GM12865 (cell line): ENCODE measurements at regions not wholly inside any gene's neighbourhood (a gene's known extent, or its start where the extent isn't known, plus 50 kb on each side); places are given as distances from the start of the nearest gene placed in this dataset.

Source experiments
- DNase-seq: peaks from one replicate; pipeline ENCODE4 v3.0.0; 2010; ENCODE audit warnings: low read depth
- H3K4me3 ChIP-seq: 2 replicates; pipeline ENCODE4 v1.5.1; 2011; ENCODE audit warnings: mild to moderate bottlenecking, low read depth, low read length, control low read depth
- TF ChIP-seq, protein P1 (sequence below): IDR thresholded peaks from 2 replicates; pipeline ENCODE4 v1.5.1; 2011; ENCODE audit warnings: low read length, control low read depth, low read depth, inconsistent platforms; ENCODE audit not compliant: insufficient read depth; ENCODE audit errors: missing control alignments

DNA sequence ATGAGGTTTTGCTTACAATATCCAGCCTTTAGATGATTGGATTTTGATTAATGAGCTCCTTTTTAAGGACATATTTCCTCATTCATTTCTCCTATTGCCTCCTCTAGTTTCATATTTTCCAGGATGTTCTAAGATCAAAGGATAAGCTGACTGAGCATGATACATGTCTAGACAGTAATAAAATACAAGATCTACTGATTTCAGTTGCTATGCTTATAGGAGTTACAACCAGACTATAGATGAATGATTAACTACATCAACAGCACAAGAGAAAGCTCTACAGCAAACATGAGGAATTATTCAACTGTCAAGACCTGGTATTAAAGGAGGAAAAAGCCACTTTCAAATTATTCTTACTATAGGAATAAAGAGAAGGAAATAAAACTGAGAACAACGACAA lies 85.0 kb upstream of the LINC00305 start:
- TF ChIP-seq, protein P1, sequence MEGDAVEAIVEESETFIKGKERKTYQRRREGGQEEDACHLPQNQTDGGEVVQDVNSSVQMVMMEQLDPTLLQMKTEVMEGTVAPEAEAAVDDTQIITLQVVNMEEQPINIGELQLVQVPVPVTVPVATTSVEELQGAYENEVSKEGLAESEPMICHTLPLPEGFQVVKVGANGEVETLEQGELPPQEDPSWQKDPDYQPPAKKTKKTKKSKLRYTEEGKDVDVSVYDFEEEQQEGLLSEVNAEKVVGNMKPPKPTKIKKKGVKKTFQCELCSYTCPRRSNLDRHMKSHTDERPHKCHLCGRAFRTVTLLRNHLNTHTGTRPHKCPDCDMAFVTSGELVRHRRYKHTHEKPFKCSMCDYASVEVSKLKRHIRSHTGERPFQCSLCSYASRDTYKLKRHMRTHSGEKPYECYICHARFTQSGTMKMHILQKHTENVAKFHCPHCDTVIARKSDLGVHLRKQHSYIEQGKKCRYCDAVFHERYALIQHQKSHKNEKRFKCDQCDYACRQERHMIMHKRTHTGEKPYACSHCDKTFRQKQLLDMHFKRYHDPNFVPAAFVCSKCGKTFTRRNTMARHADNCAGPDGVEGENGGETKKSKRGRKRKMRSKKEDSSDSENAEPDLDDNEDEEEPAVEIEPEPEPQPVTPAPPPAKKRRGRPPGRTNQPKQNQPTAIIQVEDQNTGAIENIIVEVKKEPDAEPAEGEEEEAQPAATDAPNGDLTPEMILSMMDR, result no peak
- H3K4me3 ChIP-seq, result no peak overlapping the region
- no peak for DNase-seq

DNA sequence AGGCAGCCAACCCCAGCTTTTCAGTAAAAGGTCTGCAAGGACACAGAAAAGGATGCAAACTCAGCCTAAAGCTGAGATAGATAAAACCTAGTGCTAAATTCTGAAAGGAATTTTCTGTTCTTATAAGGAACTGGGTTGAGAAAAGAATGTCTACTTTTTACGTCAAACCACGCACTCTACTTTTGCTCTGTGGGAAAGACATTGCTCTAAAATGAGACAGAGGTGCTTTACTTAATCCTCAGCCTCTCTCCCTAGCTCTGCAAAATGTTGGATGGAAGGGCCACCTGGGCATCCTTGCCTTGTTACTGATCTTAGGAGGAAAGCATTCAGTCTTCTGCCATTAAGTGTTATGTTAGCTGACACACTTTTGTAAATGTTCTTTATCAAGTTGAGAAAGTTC lies 72.1 kb upstream of the LINC00305 start:
- no peak for DNase-seq
- no peak overlapping the region for H3K4me3 ChIP-seq
- TF ChIP-seq, protein P1, result no peak

DNA sequence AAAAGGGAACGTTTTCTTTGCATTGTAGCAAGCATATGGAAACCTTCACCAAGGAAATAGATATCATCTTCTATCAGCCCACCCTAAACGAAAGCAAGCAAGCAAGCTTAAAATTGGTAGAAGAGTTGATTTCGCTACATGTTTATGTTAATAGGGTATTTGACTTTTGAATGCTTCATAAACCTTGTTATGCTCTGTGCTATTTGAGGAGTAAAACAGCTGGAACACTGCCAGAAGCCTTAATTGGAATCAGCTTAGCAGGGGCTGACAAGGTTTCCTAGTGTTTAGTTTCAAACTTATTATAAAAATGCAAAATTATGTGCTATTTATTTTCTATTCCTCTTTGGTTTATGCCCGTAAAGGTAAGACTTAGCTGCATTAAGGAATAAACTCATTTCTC lies 70.6 kb upstream of the LINC00305 start:
- no peak overlapping the region for H3K4me3 ChIP-seq
- TF ChIP-seq, protein P1, result no peak
- DNase-seq, result no peak

DNA sequence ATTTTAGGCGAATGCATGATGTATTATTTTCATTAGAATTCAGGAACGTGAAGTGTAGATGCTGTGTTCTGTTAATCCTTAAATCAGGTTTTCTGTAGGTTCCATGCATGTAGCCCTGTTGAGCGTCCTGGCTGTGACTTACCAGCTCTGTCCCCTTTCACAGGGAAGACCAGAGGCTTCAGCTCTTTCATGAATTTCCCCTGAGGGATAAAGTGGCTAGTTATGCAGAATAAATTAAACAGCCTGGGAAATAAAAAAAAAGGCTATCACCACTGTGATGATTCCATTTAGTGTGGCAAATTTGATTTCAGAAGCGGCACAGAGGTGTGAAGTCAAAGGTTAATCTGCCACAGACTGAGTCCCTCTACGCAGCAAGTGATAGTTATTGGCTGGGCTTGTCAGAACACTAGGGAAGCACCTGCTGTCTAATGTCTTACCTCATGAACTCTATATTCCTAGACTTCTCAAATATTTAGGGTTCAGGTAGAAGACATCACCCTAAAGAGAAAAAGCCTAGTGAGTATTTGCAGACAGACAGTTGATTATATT lies 61.6 kb upstream of the LINC00305 start:
- TF ChIP-seq, protein P1, result no peak
- no peak overlapping the region for H3K4me3 ChIP-seq
- DNase-seq, result no peak

DNA sequence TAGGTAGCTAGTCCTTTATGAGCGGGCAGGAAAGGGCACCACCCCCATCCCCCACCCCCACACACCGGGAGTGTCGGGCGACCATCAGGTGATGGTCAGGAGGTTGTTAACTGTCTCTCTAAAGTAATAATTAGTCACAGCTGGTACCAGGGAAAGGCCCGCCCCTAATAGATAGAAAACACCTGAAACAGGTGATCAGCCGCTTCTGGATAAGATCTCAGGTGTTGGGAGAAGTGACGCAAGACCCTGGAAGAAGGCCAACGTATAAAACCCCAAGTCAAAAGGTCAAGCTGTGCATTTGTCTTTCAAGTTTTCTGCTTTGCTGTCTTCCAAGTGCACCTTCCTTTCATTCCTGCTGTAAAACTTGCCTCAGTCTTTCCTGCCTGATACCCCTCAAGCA lies 59.6 kb upstream of the LINC00305 start:
- TF ChIP-seq, protein P1, result no peak
- DNase-seq, result no peak
- no peak overlapping the region for H3K4me3 ChIP-seq

DNA sequence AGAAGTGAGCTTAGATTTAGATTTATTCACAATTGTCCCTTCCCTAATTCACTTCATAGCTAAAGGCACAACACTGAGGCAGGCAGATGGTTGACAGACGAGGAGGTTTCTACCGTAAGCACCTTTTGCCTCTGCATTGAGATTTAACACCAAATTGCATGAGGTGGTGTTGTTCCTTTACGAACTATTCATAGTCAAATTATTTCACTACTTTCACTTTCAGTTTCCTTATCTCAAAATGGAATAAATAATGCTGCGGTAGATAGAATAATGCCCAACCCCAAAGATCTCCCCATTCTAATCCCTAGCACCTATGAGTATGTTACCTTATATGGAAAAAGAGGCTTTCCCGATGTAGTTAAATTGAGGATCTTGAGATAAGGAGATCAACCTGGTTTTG lies 58.9 kb upstream of the LINC00305 start:
- DNase-seq, result no peak
- H3K4me3 ChIP-seq, result no peak overlapping the region
- TF ChIP-seq, protein P1, result no peak

DNA sequence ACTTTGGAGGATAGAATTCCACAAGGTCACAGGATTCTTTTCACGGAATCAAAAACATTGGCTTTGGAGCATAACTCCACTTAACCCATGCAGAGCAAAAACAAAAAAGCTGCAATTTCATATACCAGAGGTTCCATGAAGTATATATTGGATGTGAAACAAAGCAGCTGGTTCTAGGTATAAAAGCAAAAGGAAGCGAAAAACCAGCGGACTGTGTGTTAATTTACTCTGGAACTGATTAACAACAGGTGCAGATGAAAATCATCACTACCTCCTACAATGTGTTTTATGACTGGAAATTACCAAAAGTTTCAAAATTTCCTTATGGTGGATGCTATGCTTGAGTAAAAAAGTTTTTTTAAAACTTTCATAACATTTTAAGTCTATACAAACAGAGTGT lies 54.4 kb upstream of the LINC00305 start:
- no peak overlapping the region for H3K4me3 ChIP-seq
- TF ChIP-seq, protein P1, result no peak
- DNase-seq, result peak; percentile 28
